Heart left ventricle (tissue), 16 donors: ENCODE measurements at regions not wholly inside any gene's neighbourhood (a gene's known extent, or its start where the extent isn't known, plus 50 kb on each side); places are given as distances from the start of the nearest gene placed in this dataset.

Experiments used
- ATAC-seq, 4 donors: fragments of 200-7000 bp; cut with Tn5 transposase; one replicate each; pipeline ENCODE4 v1.9.1; 2020 to 2022; ENCODE audit warnings: moderate library complexity in 4 of 4, mild to moderate bottlenecking in 3 of 4, moderate number of reproducible peaks in 1 of 4
- DNase-seq, 5 donors: peaks; one replicate each; pipeline ENCODE4 v3.0.0-alpha.2; 2020
- H3K27ac ChIP-seq, 12 donors: fragments of 200-600 bp; sonication (generic) in 4 of 12; one replicate each; pipeline versions ENCODE4 v1.5.0 to v1.8.0; 2016 to 2022; ENCODE audit warnings: mild to moderate bottlenecking in 2 of 12
- H3K27me3 ChIP-seq, 9 donors: fragments of 200-600 bp; sonication (generic) in 2 of 9; one replicate each; pipeline versions ENCODE4 v1.5.1 to v1.8.0; 2016 to 2022; ENCODE audit warnings: mild to moderate bottlenecking in 3 of 9
- H3K36me3 ChIP-seq, 9 donors: fragments of 200-600 bp; sonication (generic) in 2 of 9; one replicate each; pipeline versions ENCODE4 v1.5.0 to v1.8.0; 2018 to 2022; ENCODE audit warnings: mild to moderate bottlenecking in 2 of 9
- H3K4me1 ChIP-seq, 12 donors: fragments of 200-600 bp; sonication (generic) in 4 of 12; one replicate each; pipeline versions ENCODE4 v1.5.0 to v1.8.0; 2016 to 2022; ENCODE audit warnings: mild to moderate bottlenecking in 3 of 12
- H3K4me3 ChIP-seq, 12 donors: fragments of 200-600 bp; sonication (generic) in 4 of 12; one replicate each; pipeline versions ENCODE4 v1.5.0 to v1.8.0; 2017 to 2022; ENCODE audit warnings: mild to moderate bottlenecking in 9 of 12, moderate library complexity in 4 of 12
- H3K9me3 ChIP-seq, 12 donors: fragments of 200-600 bp; sonication (generic) in 4 of 12; one replicate each; pipeline versions ENCODE4 v1.5.0 to v1.8.0; 2016 to 2022; ENCODE audit warnings: mild to moderate bottlenecking in 1 of 12
- POLR2A ChIP-seq, 2 donors: fragments of 450-650 bp; IDR thresholded peaks; one replicate each; pipeline ENCODE4 v1.6.1; 2017; ENCODE audit warnings: antibody characterized with exemption in 2 of 2, mild to moderate bottlenecking in 2 of 2, moderate library complexity in 2 of 2
- WGBS, 4 donors: extraction: QIAGEN DNeasy Blood & Tissue Kit in 2 of 4; methylation state at CpG; one replicate each; pipeline versions ENCODE4 v1.1.5 to v1.1.7; 2013 to 2018; 5-methylcytosine and 5-hydroxymethylcytosine counted together
- intact Hi-C, 10 donors: fragments of 100-400 bp; cut with DNase I; formaldehyde crosslinking; loops; one replicate each; pipeline versions ENCODE4 v1.11.1 to v1.14.2; 2022
- TF ChIP-seq, protein P1 (sequence below), 12 donors: fragments of 200-600 bp; sonication (generic) in 4 of 12; IDR thresholded peaks; one replicate each; pipeline versions ENCODE4 v1.5.0 to v1.8.0; 2018 to 2022; ENCODE audit warnings: antibody characterized with exemption in 12 of 12, mild to moderate bottlenecking in 5 of 12
- donor health status: ischemic (EF 13 %, LVEDD 7.1; RV severe dilation, severe dysfunction).
- donor health status: healthy with polysubstance abuse.
- donor health status: DM: no; HTN: yes; CAD: no.
- donor health status: DM: no; HTN: no; CAD: no.
- donor health status: ischemic (EF 25% LVEDD 6.9; RV normal size, moderate dysfunction).
- donor health status: ischemic (EF 25% LVEDD 5.7; RV mildly dilated, moderate dysfunction).
- donor health status: healthy.
- donor health status: DM: yes; HTN: yes; CAD: no.
- donor health status: ischemic (EF 35%, LVEDD 5.7; RV mildly dilated, moderate dysfunction).
- donor health status: nonischemic (EF 11% LVEDD 7.7; RV severe dilation, severe dysfunction).
- donor health status: DM: yes; HTN: yes; CAD: no.
- donor health status: PGD.
- donor health status: ischemic (EF 29% LVEDD 5.4; RV normal size, mild dysfunction).
- donor health status: nonischemic (EF 23%, LVEDD 6.1; RV moderate dilation, normal function).

DNA sequence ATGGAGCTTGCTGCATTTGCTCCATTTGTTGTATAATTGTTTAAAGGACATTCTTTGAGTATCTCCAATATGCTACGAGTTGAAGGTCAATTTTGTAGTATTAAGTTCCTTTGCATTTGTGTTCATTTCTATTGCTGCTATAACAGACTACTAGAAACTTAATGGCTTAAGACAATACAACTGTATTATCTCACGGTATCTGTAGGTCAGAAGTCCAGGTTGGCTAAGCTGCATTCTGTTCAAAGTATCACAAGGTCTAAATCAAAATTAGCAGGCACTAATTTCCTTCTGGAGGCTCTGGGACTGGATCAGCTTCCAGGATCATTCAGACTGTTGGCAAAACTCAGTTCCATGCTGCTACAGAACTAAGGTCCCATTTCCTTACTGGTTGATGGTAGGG is 340.6 kb downstream of the GXYLT1 start:
- TF ChIP-seq, protein P1, sequence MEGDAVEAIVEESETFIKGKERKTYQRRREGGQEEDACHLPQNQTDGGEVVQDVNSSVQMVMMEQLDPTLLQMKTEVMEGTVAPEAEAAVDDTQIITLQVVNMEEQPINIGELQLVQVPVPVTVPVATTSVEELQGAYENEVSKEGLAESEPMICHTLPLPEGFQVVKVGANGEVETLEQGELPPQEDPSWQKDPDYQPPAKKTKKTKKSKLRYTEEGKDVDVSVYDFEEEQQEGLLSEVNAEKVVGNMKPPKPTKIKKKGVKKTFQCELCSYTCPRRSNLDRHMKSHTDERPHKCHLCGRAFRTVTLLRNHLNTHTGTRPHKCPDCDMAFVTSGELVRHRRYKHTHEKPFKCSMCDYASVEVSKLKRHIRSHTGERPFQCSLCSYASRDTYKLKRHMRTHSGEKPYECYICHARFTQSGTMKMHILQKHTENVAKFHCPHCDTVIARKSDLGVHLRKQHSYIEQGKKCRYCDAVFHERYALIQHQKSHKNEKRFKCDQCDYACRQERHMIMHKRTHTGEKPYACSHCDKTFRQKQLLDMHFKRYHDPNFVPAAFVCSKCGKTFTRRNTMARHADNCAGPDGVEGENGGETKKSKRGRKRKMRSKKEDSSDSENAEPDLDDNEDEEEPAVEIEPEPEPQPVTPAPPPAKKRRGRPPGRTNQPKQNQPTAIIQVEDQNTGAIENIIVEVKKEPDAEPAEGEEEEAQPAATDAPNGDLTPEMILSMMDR (IDR thresholded peaks at IDR 0.05) = no peak
- TF ChIP-seq POLR2A (IDR thresholded peaks at IDR 0.05) = no peak
- peaks cover 0 to 18% (median 2%) of the 10 kb centered on the region in 12 donors for H3K9me3 ChIP-seq
- no peak overlapping the region for H3K27ac ChIP-seq
- WGBS, 4 donors = 88 to 92% (median 90%) methylated on average over 2 of the region's 2 CpGs
- no peak for DNase-seq
- intact Hi-C loops = no loop called here
- no peak for ATAC-seq
- H3K27me3 ChIP-seq = no peaks in the 10 kb centered on the region
- H3K36me3 ChIP-seq = no peaks in the 10 kb centered on the region
- H3K4me1 ChIP-seq = no peaks in the 10 kb centered on the region
- H3K4me3 ChIP-seq = no peak overlapping the region

GRCh38 chr12:41802803-41803202 is 341.9 kb downstream of the GXYLT1 start:
- H3K36me3 ChIP-seq = no peaks in the 10 kb centered on the region
- H3K4me1 ChIP-seq = no peaks in the 10 kb centered on the region
- peaks cover 0 to 10% (median 0%) of the 10 kb centered on the region in 12 donors for H3K9me3 ChIP-seq
- no peak for DNase-seq
- intact Hi-C loops = no loop called here
- H3K27me3 ChIP-seq = no peaks in the 10 kb centered on the region
- 29 to 52% (median 36%) methylated on average over 2 of the region's 2 CpGs for WGBS, 4 donors
- ATAC-seq = no peak
- TF ChIP-seq POLR2A (IDR thresholded peaks at IDR 0.05) = no peak
- TF ChIP-seq, protein P1 (IDR thresholded peaks at IDR 0.05) = no peak
- no peak overlapping the region for H3K27ac ChIP-seq
- no peak overlapping the region for H3K4me3 ChIP-seq

GRCh38 chr12:41801261-41801660 is 343.4 kb downstream of the GXYLT1 start:
- H3K4me3 ChIP-seq = no peak overlapping the region
- no peaks in the 10 kb centered on the region for H3K27me3 ChIP-seq
- no peaks in the 10 kb centered on the region for H3K36me3 ChIP-seq
- intact Hi-C loops = no loop called here
- no peaks in the 10 kb centered on the region for H3K4me1 ChIP-seq
- no peak for TF ChIP-seq POLR2A (IDR thresholded peaks at IDR 0.05)
- TF ChIP-seq, protein P1 (IDR thresholded peaks at IDR 0.05) = no peak
- no peak for ATAC-seq
- H3K27ac ChIP-seq = no peak overlapping the region
- peaks cover 0 to under 1% (median 0%) of the 10 kb centered on the region in 12 donors for H3K9me3 ChIP-seq
- no peak for DNase-seq
- 91 to 97% (median 94%) methylated on average over 1 of the region's 1 CpG for WGBS, 4 donors

- H3K4me3 ChIP-seq = no peak overlapping the region
- WGBS, 4 donors = 86 to 93% (median 89%) methylated on average over 3 of the region's 3 CpGs
- intact Hi-C loops = no loop called here
- TF ChIP-seq, protein P1 (IDR thresholded peaks at IDR 0.05) = no peak
- TF ChIP-seq POLR2A (IDR thresholded peaks at IDR 0.05) = no peak
- H3K27ac ChIP-seq = no peak overlapping the region
- H3K36me3 ChIP-seq = no peaks in the 10 kb centered on the region
- no peaks in the 10 kb centered on the region for H3K9me3 ChIP-seq
- no peaks in the 10 kb centered on the region for H3K27me3 ChIP-seq
- DNase-seq (no peak), ATAC-seq (no peak)
- no peaks in the 10 kb centered on the region for H3K4me1 ChIP-seq
Measured at GRCh38 chr12:41799671-41800070, 345.0 kb downstream of the GXYLT1 start.
